ENCODE measurements at regions not wholly inside any gene's neighbourhood (a gene's known extent, or its start where the extent isn't known, plus 50 kb on each side); places are given as distances from the start of the nearest gene placed in this dataset.

DNA sequence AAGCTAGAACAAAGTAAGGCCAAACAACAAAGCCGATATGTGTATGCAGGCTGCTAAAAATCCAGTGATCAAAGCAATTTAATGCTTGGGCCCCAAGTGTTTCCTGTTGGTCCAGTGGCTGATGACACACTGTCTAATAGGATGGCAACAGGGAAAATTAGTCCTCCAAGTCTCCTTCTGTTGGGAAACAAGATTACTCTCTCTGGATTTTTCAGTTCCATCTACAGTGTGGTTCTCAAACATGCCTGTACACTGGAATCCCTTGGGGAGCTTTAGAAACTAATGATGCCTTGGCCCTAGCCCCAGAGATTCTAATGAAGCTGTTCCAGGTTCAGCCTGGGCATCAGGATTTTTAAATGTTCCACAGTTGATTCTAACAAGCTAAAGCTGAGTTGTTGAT lies 198.7 kb downstream of the AHR start:
- no peaks in the 10 kb centered on the region for H3K9me3 ChIP-seq (ENCODE audit: control insufficient read depth in 2 of 2, low read length in 2 of 2)

DNA sequence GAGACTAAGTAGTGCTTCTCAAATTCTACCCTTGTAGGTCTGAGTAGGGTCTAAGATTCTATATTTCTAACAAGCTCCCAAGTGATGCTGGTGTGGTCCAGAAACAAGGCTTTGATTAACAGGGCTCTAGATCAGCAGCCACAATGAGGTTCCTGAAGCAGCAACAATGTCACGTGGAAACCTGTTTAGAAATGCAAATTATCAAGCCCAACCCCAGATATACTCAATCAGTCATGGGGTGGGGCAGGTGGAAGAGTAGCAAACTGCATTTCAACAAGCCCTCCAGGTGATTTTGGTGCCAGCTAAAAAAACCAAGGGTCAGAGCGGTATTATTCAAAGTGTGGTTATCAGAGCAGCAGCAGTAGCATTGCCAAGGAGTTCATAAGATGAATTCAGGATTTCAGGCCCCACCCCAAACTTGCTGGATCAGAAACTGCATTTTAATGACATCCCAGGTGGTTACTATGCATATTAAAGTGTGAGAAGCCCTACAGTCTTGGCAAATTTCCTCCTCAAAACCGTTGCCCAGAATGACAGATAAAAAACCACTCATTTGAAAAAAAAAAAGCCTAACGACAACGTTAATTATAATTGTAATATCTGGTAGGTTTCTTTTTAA lies 199.2 kb downstream of the AHR start:
- Histone ChIP-seq H3K9me3 (ENCODE audit: control insufficient read depth in 2 of 2, low read length in 2 of 2) (no peaks in the 10 kb centered on the region), H3K4me1 (ENCODE audit: control insufficient read depth, insufficient read depth, low read length) (no peaks in the 10 kb centered on the region), H3K9ac (ENCODE audit: low read length in 2 of 2) (no peak overlapping the region), H3K4me3 (ENCODE audit: low read length in 2 of 2) (no peak overlapping the region), H3K36me3 (ENCODE audit: control insufficient read depth in 2 of 2, insufficient read depth in 2 of 2, low read length in 2 of 2) (no peaks in the 10 kb centered on the region), H3K27me3 (ENCODE audit: control insufficient read depth in 1 of 2, insufficient read depth in 2 of 2, low read length in 2 of 2) (no peaks in the 10 kb centered on the region), H3K27ac (ENCODE audit: low read length) (no peak overlapping the region)

More for the DNA sequence above, 198.7 kb downstream of the AHR start:
- Histone ChIP-seq H3K4me3 (ENCODE audit: low read length in 2 of 2) (no peak overlapping the region), H3K27me3 (ENCODE audit: control insufficient read depth in 1 of 2, insufficient read depth in 2 of 2, low read length in 2 of 2) (no peaks in the 10 kb centered on the region), H3K9ac (ENCODE audit: low read length in 2 of 2) (no peak overlapping the region), H3K36me3 (ENCODE audit: control insufficient read depth in 2 of 2, insufficient read depth in 2 of 2, low read length in 2 of 2) (no peaks in the 10 kb centered on the region), H3K27ac (ENCODE audit: low read length) (no peak overlapping the region), H3K4me1 (ENCODE audit: control insufficient read depth, insufficient read depth, low read length) (no peaks in the 10 kb centered on the region)

DNA sequence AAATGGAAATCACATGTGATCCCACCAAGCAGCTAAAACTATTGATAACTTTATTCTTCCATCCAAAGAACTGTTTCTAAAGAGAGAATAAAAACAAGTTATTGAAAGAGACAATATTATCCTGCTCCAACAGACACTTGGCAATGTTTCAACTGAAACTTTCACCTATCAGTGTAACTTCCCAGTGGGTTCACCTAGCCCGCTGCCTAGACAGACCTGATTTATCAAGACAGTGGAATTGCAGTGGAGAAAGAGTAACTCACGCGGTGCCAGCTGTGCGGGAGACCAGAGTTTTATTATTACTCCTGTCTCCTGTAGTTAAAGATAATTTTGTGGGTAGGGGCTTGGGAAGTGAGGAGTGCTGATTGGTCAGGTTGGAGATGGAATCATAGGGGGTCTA lies 199.8 kb downstream of the AHR start:
- H3K4me3 ChIP-seq (ENCODE audit: low read length in 2 of 2) = no peak overlapping the region
- no peaks in the 10 kb centered on the region for H3K9me3 ChIP-seq (ENCODE audit: control insufficient read depth in 2 of 2, low read length in 2 of 2)
- H3K4me1 ChIP-seq (ENCODE audit: control insufficient read depth, insufficient read depth, low read length) = no peaks in the 10 kb centered on the region

DNA sequence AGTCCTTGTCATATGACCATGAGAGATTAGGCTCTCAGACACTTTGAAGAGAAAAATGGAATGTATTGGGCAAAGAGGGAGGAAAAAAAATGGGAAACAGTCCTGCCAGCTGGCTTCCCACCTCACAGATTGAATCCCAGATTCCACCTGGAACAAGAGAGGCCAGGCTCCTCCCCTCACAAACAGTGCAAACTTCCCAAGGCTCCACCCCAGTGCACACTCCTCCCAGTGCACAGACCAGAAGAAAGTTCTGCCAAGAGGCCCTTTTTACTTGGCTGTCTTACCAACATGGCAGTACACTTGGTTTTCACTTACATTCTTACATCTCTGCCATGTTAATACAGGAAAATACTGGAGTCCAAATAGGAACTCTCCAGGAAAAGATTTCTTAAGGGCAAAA lies 202.3 kb downstream of the AHR start:
- no peaks in the 10 kb centered on the region for H3K9me3 ChIP-seq (ENCODE audit: control insufficient read depth in 2 of 2, low read length in 2 of 2)
- no peaks in the 10 kb centered on the region for H3K4me1 ChIP-seq (ENCODE audit: control insufficient read depth, insufficient read depth, low read length)
- H3K9ac ChIP-seq (ENCODE audit: low read length in 2 of 2) = no peak overlapping the region
- no peaks in the 10 kb centered on the region for H3K27me3 ChIP-seq (ENCODE audit: control insufficient read depth in 1 of 2, insufficient read depth in 2 of 2, low read length in 2 of 2)
- no peaks in the 10 kb centered on the region for H3K36me3 ChIP-seq (ENCODE audit: control insufficient read depth in 2 of 2, insufficient read depth in 2 of 2, low read length in 2 of 2)
- no peak overlapping the region for H3K4me3 ChIP-seq (ENCODE audit: low read length in 2 of 2)
- H3K27ac ChIP-seq (ENCODE audit: low read length) = no peak overlapping the region

More for the DNA sequence above, 199.8 kb downstream of the AHR start:
- Histone ChIP-seq H3K27ac (ENCODE audit: low read length) (no peak overlapping the region), H3K9ac (ENCODE audit: low read length in 2 of 2) (no peak overlapping the region), H3K27me3 (ENCODE audit: control insufficient read depth in 1 of 2, insufficient read depth in 2 of 2, low read length in 2 of 2) (no peaks in the 10 kb centered on the region), H3K36me3 (ENCODE audit: control insufficient read depth in 2 of 2, insufficient read depth in 2 of 2, low read length in 2 of 2) (no peaks in the 10 kb centered on the region)

DNA sequence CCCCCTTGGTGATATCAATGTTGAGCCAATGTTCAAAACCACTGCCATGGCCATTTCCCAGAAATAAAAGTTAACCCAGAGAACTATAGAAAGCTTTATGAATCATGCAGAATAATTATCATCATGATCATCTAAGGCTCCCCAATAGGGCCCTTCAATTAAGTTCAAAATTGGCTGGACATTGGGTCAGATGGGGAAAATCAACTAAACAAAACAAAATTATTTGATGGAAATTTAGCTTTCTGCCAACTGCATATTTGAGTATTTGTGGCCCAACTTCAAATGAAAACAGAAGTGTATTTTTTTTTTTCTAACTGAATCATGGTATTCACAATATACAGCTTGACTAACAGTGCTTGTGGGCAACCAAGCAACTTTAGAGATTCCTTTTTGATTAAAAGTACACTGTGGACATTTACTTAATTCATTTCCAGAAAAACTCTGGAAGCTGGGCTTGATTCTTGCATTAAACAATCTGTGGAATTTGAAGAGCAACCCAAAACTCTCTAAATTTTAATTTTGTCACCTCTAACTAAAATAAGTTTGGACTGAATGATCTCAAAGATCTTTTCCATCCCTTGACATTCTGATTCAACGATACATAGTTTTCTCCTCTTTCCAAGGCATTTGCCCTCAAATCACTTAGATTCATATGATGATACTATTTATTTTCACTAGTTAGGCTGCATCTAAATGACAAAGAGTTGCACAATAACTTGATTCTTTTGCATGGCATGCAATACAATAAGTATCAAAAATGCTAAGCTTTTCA lies 203.2 kb downstream of the AHR start:
- H3K36me3 ChIP-seq (ENCODE audit: control insufficient read depth in 2 of 2, insufficient read depth in 2 of 2, low read length in 2 of 2) = no peaks in the 10 kb centered on the region
- no peak overlapping the region for H3K9ac ChIP-seq (ENCODE audit: low read length in 2 of 2)
- H3K9me3 ChIP-seq (ENCODE audit: control insufficient read depth in 2 of 2, low read length in 2 of 2) = no peaks in the 10 kb centered on the region
- no peaks in the 10 kb centered on the region for H3K4me1 ChIP-seq (ENCODE audit: control insufficient read depth, insufficient read depth, low read length)
- no peak overlapping the region for H3K4me3 ChIP-seq (ENCODE audit: low read length in 2 of 2)
- H3K27me3 ChIP-seq (ENCODE audit: control insufficient read depth in 1 of 2, insufficient read depth in 2 of 2, low read length in 2 of 2) = no peaks in the 10 kb centered on the region
- H3K27ac ChIP-seq (ENCODE audit: low read length) = no peak overlapping the region

DNA sequence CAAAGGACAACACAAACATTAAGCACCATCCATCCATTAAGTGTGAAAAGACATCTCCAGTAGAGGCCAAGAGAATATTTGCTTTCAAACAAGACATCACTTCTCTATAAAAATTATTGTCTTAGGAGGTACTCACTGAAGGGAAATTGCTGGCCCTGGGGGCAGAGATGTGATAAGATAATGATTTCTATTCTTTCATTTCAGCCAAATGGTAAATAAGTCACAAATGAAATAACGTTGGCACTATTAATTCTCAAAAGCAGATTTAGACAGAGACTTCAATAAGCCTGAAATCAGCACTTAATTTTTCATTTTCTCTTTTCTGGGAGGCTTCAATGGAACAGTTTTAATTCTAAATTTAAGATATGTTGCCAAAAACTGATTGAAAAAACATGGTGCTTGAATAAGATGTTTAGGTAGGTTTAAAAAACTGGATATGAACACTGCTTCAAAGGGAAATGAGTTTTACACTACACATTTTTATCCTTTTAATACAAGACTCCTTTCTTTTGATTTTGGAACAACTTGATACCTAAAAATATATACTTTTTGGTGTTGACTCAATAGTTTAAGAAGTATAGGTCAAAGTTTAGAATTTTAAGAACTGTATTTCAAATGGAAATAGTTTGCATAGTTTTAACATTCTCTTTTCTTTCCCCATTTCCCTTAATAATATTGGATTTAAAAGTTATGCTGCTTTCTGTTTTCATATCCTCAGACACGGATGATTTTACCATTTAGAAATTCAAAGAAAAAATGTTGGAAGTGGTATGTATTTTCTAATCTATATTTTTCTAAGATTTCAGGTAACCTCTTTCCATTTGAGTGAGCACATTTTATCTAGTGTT lies 204.0 kb downstream of the AHR start:
- Histone ChIP-seq H3K4me3 (ENCODE audit: low read length in 2 of 2) (no peak overlapping the region), H3K4me1 (ENCODE audit: control insufficient read depth, insufficient read depth, low read length) (no peaks in the 10 kb centered on the region), H3K9me3 (ENCODE audit: control insufficient read depth in 2 of 2, low read length in 2 of 2) (no peaks in the 10 kb centered on the region), H3K36me3 (ENCODE audit: control insufficient read depth in 2 of 2, insufficient read depth in 2 of 2, low read length in 2 of 2) (no peaks in the 10 kb centered on the region), H3K9ac (ENCODE audit: low read length in 2 of 2) (no peak overlapping the region), H3K27me3 (ENCODE audit: control insufficient read depth in 1 of 2, insufficient read depth in 2 of 2, low read length in 2 of 2) (no peaks in the 10 kb centered on the region), H3K27ac (ENCODE audit: low read length) (no peak overlapping the region)

DNA sequence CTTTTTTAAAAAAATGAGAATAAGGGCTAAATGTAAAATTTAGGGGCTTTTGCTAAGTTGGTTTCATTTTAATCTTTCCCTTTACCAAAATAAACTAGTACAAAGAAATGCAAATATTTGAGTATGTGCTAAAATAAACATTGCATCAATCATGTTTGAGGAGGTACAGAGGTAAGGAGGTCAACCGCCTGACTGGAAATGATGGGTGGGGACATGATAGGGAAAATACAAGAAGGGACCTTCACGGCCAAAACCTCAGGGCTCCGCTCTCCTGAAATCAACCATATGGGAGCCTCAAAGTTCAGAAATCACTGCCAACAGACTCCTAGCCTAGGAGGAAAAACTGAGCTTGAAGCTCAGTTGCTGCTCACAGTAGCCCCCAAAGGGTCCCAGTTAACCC lies 207.6 kb downstream of the AHR start:
- Histone ChIP-seq H3K36me3 (ENCODE audit: control insufficient read depth in 2 of 2, insufficient read depth in 2 of 2, low read length in 2 of 2) (no peaks in the 10 kb centered on the region), H3K9me3 (ENCODE audit: control insufficient read depth in 2 of 2, low read length in 2 of 2) (no peaks in the 10 kb centered on the region), H3K27me3 (ENCODE audit: control insufficient read depth in 1 of 2, insufficient read depth in 2 of 2, low read length in 2 of 2) (no peaks in the 10 kb centered on the region), H3K27ac (ENCODE audit: low read length) (no peak overlapping the region), H3K9ac (ENCODE audit: low read length in 2 of 2) (no peak overlapping the region), H3K4me1 (ENCODE audit: control insufficient read depth, insufficient read depth, low read length) (no peaks in the 10 kb centered on the region), H3K4me3 (ENCODE audit: low read length in 2 of 2) (no peak overlapping the region)

DNA sequence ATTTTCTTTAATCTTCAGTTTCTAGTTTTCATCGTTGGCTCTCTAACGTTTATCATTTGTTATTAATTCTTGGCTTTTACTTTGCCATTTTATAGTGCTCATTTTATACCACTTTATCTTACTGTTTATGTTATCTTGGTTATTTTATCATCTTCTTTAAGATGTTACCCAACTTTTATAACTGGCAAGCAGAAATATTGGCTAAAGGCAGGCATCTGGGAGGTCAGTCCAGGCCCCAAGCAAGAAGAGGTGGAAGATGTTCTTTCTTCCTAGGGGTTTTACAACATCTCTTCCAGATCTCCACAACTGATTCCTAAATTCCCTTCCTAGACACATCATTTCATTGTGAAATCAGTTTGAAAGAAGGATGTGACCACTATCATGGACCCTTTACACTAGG lies 208.1 kb downstream of the AHR start:
- no peaks in the 10 kb centered on the region for H3K36me3 ChIP-seq (ENCODE audit: control insufficient read depth in 2 of 2, insufficient read depth in 2 of 2, low read length in 2 of 2)
- no peak overlapping the region for H3K27ac ChIP-seq (ENCODE audit: low read length)
- no peaks in the 10 kb centered on the region for H3K4me1 ChIP-seq (ENCODE audit: control insufficient read depth, insufficient read depth, low read length)
- H3K4me3 ChIP-seq (ENCODE audit: low read length in 2 of 2) = no peak overlapping the region
- H3K9me3 ChIP-seq (ENCODE audit: control insufficient read depth in 2 of 2, low read length in 2 of 2) = no peaks in the 10 kb centered on the region
- H3K27me3 ChIP-seq (ENCODE audit: control insufficient read depth in 1 of 2, insufficient read depth in 2 of 2, low read length in 2 of 2) = no peaks in the 10 kb centered on the region
- H3K9ac ChIP-seq (ENCODE audit: low read length in 2 of 2) = no peak overlapping the region

DNA sequence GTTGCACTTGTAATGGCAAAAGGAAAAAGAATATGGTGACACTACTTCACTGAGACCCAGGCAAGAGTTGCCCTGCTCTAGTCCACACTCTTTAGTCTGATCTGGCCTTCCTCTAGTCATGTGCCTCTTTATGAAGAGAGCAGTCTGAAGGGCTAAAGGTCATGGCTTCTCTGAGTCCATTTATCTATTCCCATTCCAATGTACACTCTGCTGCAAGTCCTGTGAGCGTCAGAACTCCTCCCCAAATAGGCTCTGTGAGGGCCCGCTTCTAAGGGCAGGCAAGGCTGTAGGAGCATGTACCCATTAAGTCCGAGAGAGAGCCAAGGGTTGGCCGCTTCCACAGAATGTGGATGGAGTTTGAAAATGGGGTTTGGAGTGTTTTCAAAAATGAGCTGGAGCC lies 209.3 kb downstream of the AHR start:
- Histone ChIP-seq H3K9ac (ENCODE audit: low read length in 2 of 2) (no peak overlapping the region), H3K4me1 (ENCODE audit: control insufficient read depth, insufficient read depth, low read length) (no peaks in the 10 kb centered on the region), H3K27ac (ENCODE audit: low read length) (no peak overlapping the region), H3K4me3 (ENCODE audit: low read length in 2 of 2) (no peak overlapping the region), H3K9me3 (ENCODE audit: control insufficient read depth in 2 of 2, low read length in 2 of 2) (no peaks in the 10 kb centered on the region), H3K27me3 (ENCODE audit: control insufficient read depth in 1 of 2, insufficient read depth in 2 of 2, low read length in 2 of 2) (no peaks in the 10 kb centered on the region), H3K36me3 (ENCODE audit: control insufficient read depth in 2 of 2, insufficient read depth in 2 of 2, low read length in 2 of 2) (no peaks in the 10 kb centered on the region)

DNA sequence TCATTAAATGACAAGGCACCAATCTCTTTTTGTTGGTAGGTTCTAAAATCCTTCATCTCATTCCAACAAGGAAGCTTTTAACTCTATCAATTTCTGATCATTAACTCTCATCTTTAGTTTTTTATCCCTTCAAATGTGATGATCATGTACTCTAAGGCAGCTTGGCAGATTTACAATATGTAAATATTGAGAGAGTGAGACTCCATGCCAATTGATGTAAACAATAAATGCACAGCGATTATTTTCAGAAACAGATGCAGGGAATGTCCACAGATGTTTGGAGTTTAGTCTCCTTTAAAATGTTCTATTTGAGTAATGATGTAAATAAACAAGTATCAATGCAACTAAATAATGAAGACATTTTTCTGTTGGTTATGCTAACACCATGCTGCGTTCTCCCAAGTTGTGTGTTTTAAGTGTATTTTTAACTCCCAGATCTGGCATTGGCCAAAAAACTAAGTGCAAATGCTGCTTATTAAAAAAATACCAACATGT lies 213.8 kb downstream of the AHR start:
- Histone ChIP-seq H3K36me3 (ENCODE audit: control insufficient read depth in 2 of 2, insufficient read depth in 2 of 2, low read length in 2 of 2) (no peaks in the 10 kb centered on the region), H3K4me1 (ENCODE audit: control insufficient read depth, insufficient read depth, low read length) (no peaks in the 10 kb centered on the region), H3K27ac (ENCODE audit: low read length) (no peak overlapping the region), H3K9me3 (ENCODE audit: control insufficient read depth in 2 of 2, low read length in 2 of 2) (no peaks in the 10 kb centered on the region), H3K27me3 (ENCODE audit: control insufficient read depth in 1 of 2, insufficient read depth in 2 of 2, low read length in 2 of 2) (no peaks in the 10 kb centered on the region), H3K4me3 (ENCODE audit: low read length in 2 of 2) (no peak overlapping the region), H3K9ac (ENCODE audit: low read length in 2 of 2) (no peak overlapping the region)
